ENCODE measurements at regions not wholly inside any gene's neighbourhood (a gene's known extent, or its start where the extent isn't known, plus 50 kb on each side); places are given as distances from the start of the nearest gene placed in this dataset.

- TF ChIP-seq EZH2phosphoT487 (IDR thresholded peaks at IDR 0.05; ENCODE audit: borderline replicate concordance, low read depth, low read length) (no peak), CTCF (conservative IDR thresholded peaks at IDR 0.05; ENCODE audit: low read length) (no peak)
Measured at GRCh38 chr11:57941875-57942274, 81.8 kb upstream of the OR9Q1 start.

Data from OCI-LY7 (cell line).